ENCODE measurements at regions not wholly inside any gene's neighbourhood (a gene's known extent, or its start where the extent isn't known, plus 50 kb on each side); places are given as distances from the start of the nearest gene placed in this dataset.

GRCh38 chr7:33792041-33792440 lies 113.3 kb upstream of the BMPER start:
- DNase-seq (ENCODE audit: low spot score) (no peak), ATAC-seq (ENCODE audit: insufficient number of reproducible peaks, low FRiP score, low read depth) (no peak)
- no peaks in the 10 kb centered on the region for H3K36me3 ChIP-seq
- no peak overlapping the region for H3K27ac ChIP-seq
- H3K4me1 ChIP-seq (ENCODE audit: control insufficient read depth in 1 of 2, low read depth in 2 of 2): peaks cover 0 to 16% of the 10 kb centered on the region in 2 donors
- H3K27me3 ChIP-seq (replicated peaks; ENCODE audit: insufficient read depth): no peaks in the 10 kb centered on the region
- no peak overlapping the region for H3K4me3 ChIP-seq
- no peak for TF ChIP-seq CTCF (IDR thresholded peaks at IDR 0.05)
- no peaks in the 10 kb centered on the region for H3K9me3 ChIP-seq

- no peaks in the 10 kb centered on the region for H3K27me3 ChIP-seq (replicated peaks; ENCODE audit: insufficient read depth)
- no peak overlapping the region for H3K27ac ChIP-seq
- no peak for DNase-seq (ENCODE audit: low spot score)
- no peaks in the 10 kb centered on the region for H3K9me3 ChIP-seq
- ATAC-seq (ENCODE audit: insufficient number of reproducible peaks, low FRiP score, low read depth): no peak
- no peaks in the 10 kb centered on the region for H3K36me3 ChIP-seq
- no peak overlapping the region for H3K4me3 ChIP-seq
- H3K4me1 ChIP-seq (ENCODE audit: control insufficient read depth in 1 of 2, low read depth in 2 of 2): peaks cover 0 to 16% of the 10 kb centered on the region in 2 donors
- no peak for TF ChIP-seq CTCF (IDR thresholded peaks at IDR 0.05)
These were observed 112.7 kb upstream of the BMPER start for GRCh38 chr7:33792547-33793105.

DNA sequence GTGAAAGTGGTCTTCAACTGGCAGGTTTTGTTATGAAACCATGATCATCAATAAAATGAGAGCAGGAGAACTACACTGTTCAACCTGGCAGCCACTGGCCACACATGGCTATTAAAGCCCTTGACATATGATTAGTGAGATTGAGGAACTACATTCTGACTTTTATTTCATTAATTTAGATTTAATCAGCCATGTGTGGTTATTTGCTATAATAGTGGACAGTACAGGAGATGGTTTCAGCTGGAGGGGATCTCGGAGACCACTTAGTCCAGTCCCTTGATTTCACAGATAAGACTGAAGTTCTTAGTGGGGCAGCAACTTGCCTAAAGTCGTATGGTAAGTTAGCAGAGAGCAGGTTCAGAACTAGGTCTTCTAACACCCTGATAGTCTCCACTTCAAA lies 111.7 kb upstream of the BMPER start:
- Histone ChIP-seq H3K27me3 (replicated peaks; ENCODE audit: insufficient read depth) (no peaks in the 10 kb centered on the region), H3K36me3 (no peaks in the 10 kb centered on the region), H3K4me1 (ENCODE audit: control insufficient read depth in 1 of 2, low read depth in 2 of 2) (peaks cover 0 to 12% of the 10 kb centered on the region in 2 donors), H3K27ac (no peak overlapping the region), H3K4me3 (no peak overlapping the region), H3K9me3 (no peaks in the 10 kb centered on the region)
- ATAC-seq (ENCODE audit: insufficient number of reproducible peaks, low FRiP score, low read depth) (no peak), DNase-seq (ENCODE audit: low spot score) (no peak)
- TF ChIP-seq CTCF (IDR thresholded peaks at IDR 0.05): no peak

DNA sequence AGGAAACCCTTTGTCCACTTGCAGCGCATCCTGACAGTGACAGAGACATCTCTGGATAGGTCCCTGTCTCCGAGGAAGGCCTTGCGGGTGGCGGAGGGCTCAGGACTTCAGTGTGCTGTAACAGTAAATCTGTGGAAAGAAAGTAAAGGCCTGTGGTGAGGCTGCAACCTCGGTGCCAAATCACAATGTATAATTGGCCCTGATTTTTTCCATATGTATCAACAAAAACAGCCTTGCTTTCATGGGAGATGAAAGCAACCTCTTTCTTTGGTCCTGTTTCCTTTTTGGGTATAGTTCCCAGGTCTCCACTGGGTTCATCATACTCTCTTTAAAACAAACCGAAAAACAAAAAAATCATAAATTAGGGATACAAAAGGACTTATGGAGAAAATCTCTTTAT lies 110.9 kb upstream of the BMPER start:
- peaks cover 0 to 4% of the 10 kb centered on the region in 2 donors for H3K4me1 ChIP-seq (ENCODE audit: control insufficient read depth in 1 of 2, low read depth in 2 of 2)
- H3K4me3 ChIP-seq: no peak overlapping the region
- H3K9me3 ChIP-seq: no peaks in the 10 kb centered on the region
- no peaks in the 10 kb centered on the region for H3K27me3 ChIP-seq (replicated peaks; ENCODE audit: insufficient read depth)
- H3K36me3 ChIP-seq: no peaks in the 10 kb centered on the region
- no peak for DNase-seq (ENCODE audit: low spot score)
- ATAC-seq (ENCODE audit: insufficient number of reproducible peaks, low FRiP score, low read depth): no peak
- TF ChIP-seq CTCF (IDR thresholded peaks at IDR 0.05): no peak
- no peak overlapping the region for H3K27ac ChIP-seq

- no peaks in the 10 kb centered on the region for H3K4me1 ChIP-seq (ENCODE audit: control insufficient read depth in 1 of 2, low read depth in 2 of 2)
- no peaks in the 10 kb centered on the region for H3K27me3 ChIP-seq (replicated peaks; ENCODE audit: insufficient read depth)
- no peak overlapping the region for H3K4me3 ChIP-seq
- H3K27ac ChIP-seq: no peak overlapping the region
- no peak for ATAC-seq (ENCODE audit: insufficient number of reproducible peaks, low FRiP score, low read depth)
- no peak for DNase-seq (ENCODE audit: low spot score)
- H3K36me3 ChIP-seq: no peaks in the 10 kb centered on the region
- no peaks in the 10 kb centered on the region for H3K9me3 ChIP-seq
- no peak for TF ChIP-seq CTCF (IDR thresholded peaks at IDR 0.05)
These were observed 110.4 kb upstream of the BMPER start for GRCh38 chr7:33794959-33795358.

All from thoracic aorta (tissue), 2 donors.